GM12878 (cell line): ENCODE measurements at regions not wholly inside any gene's neighbourhood (a gene's known extent, or its start where the extent isn't known, plus 50 kb on each side); places are given as distances from the start of the nearest gene placed in this dataset.

Experiments
- CHD1 ChIP-seq: IDR thresholded peaks from 2 replicates; pipeline ENCODE4 v1.6.1; 2012; ENCODE audit warnings: low read depth, low read length, improper control_type of control experiment
- CHD2 ChIP-seq: IDR thresholded peaks from 2 replicates; pipeline ENCODE4 v1.6.1; 2011; ENCODE audit warnings: low read depth, low read length, improper control_type of control experiment, borderline replicate concordance
- CHD4 ChIP-seq: fragments of 200-600 bp; sonication (generic); IDR thresholded peaks from 2 replicates; pipeline ENCODE4 v1.6.1; 2016; ENCODE audit warnings: mild to moderate bottlenecking
- CREB1 ChIP-seq: IDR thresholded peaks from 2 replicates; pipeline ENCODE4 v1.6.1; 2012; ENCODE audit warnings: low read depth, mild to moderate bottlenecking, inconsistent platforms
- CTCF ChIP-seq, 3 experiments: IDR thresholded peaks in 2 of 3; conservative IDR thresholded peaks in 1 of 3; 2 replicates each; pipeline ENCODE4 v1.5.1; 2011; ENCODE audit warnings: low read depth in 3 of 3, low read length in 3 of 3, mild to moderate bottlenecking in 3 of 3, control low read depth in 2 of 3, moderate library complexity in 2 of 3, inconsistent platforms in 1 of 3, mixed read lengths in 1 of 3; ENCODE audit not compliant: control insufficient read depth in 2 of 3, insufficient read depth in 1 of 3; ENCODE audit errors: extremely low read depth in 1 of 3
- DPF2 ChIP-seq: fragments of 450-650 bp; IDR thresholded peaks from 2 replicates; pipeline ENCODE4 v1.6.1; 2017; ENCODE audit warnings: mild to moderate bottlenecking
- EED ChIP-seq: sonication (generic); IDR thresholded peaks from 2 replicates; pipeline ENCODE4 v1.6.1; 2016; ENCODE audit warnings: antibody characterized with exemption, low read depth
- ETV6 ChIP-seq, 2 experiments: fragments of 450-650 bp in 1 of 2; IDR thresholded peaks in 1 of 2; conservative IDR thresholded peaks in 1 of 2; 2 replicates each; pipeline ENCODE4 v1.6.1; 2014; ENCODE audit warnings: antibody characterized with exemption in 1 of 2, borderline replicate concordance in 1 of 2, low read depth in 1 of 2, mild to moderate bottlenecking in 1 of 2, moderate library complexity in 1 of 2
- JUND ChIP-seq: IDR thresholded peaks from 2 replicates; pipeline ENCODE4 v1.6.1; 2012; ENCODE audit warnings: low read depth, mild to moderate bottlenecking, low read length, improper control_type of control experiment, moderate library complexity
- NFXL1 ChIP-seq: fragments of 450-650 bp; IDR thresholded peaks from 2 replicates; pipeline ENCODE4 v1.6.1; 2017; ENCODE audit warnings: antibody characterized with exemption, mild to moderate bottlenecking, borderline replicate concordance
- POLR2A ChIP-seq: IDR thresholded peaks from 2 replicates; pipeline ENCODE4 v1.6.1; 2011; ENCODE audit warnings: low read depth, mild to moderate bottlenecking, low read length
- RFX5 ChIP-seq: IDR thresholded peaks from 2 replicates; pipeline ENCODE4 v1.6.1; 2011; ENCODE audit warnings: low read depth, low read length, improper control_type of control experiment
- TCF12 ChIP-seq: IDR thresholded peaks from 2 replicates; pipeline ENCODE4 v1.6.1; 2011; ENCODE audit warnings: low read depth, mild to moderate bottlenecking, low read length
- ZNF24 ChIP-seq: fragments of 450-650 bp; IDR thresholded peaks from 2 replicates; pipeline ENCODE4 v1.6.1; 2017; ENCODE audit warnings: antibody characterized with exemption, mild to moderate bottlenecking

GRCh38 chr5:6105320-6105719 lies 273.0 kb downstream of the MED10 start:
- TF ChIP-seq POLR2A (no peak), CHD4 (no peak), EED (no peak), TCF12 (no peak), ZNF24 (no peak), RFX5 (no peak), CREB1 (no peak), CTCF (IDR thresholded peaks at IDR 0.05 in 2 of 3, conservative IDR thresholded peaks at IDR 0.05 in 1 of 3; ENCODE audit: control insufficient read depth in 2 of 3, extremely low read depth in 1 of 3, insufficient read depth in 1 of 3, low read depth in 3 of 3, low read length in 3 of 3) (no peak), NFXL1 (no peak), CHD1 (no peak), DPF2 (no peak), ETV6 (conservative IDR thresholded peaks at IDR 0.05 in 1 of 2, IDR thresholded peaks at IDR 0.05 in 1 of 2; ENCODE audit: borderline replicate concordance in 1 of 2, low read depth in 1 of 2) (no peak), JUND (no peak), CHD2 (no peak)
